GM18868 (cell line): ENCODE measurements at regions not wholly inside any gene's neighbourhood (a gene's known extent, or its start where the extent isn't known, plus 50 kb on each side); places are given as distances from the start of the nearest gene placed in this dataset.

Experiments used
- ATAC-seq: cut with Tn5 transposase; IDR thresholded peaks from one replicate; pipeline ENCODE4 v1.9.1; 2021; ENCODE audit warnings: mild to moderate bottlenecking, moderate library complexity; ENCODE audit not compliant: unreplicated experiment

- ATAC-seq = no peak
Observed at GRCh38 chr9:86703346-86703745, 244.0 kb downstream of the GAS1 start.

DNA sequence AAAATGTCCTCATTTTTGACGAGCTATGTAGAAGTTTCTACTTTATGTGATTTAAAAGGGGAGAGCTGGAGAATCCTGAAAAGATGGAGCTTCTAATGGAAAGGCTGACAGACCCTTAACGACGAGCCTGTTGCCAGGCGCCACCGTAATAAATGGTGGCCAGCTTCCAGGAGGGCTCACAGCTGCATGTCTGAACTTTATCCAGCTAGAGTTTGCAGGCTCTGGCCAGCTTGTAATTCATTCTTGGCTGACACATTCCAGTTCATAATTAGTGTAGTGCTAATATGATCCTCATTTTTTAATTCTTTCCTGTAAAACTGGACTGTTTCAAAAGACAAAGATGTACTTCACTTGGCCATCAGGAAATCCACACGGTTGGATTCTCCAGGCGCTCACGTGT is 246.7 kb downstream of the GAS1 start:
- no peak for ATAC-seq

GRCh38 chr9:86697999-86698398 is 249.3 kb downstream of the GAS1 start:
- no peak for ATAC-seq

DNA sequence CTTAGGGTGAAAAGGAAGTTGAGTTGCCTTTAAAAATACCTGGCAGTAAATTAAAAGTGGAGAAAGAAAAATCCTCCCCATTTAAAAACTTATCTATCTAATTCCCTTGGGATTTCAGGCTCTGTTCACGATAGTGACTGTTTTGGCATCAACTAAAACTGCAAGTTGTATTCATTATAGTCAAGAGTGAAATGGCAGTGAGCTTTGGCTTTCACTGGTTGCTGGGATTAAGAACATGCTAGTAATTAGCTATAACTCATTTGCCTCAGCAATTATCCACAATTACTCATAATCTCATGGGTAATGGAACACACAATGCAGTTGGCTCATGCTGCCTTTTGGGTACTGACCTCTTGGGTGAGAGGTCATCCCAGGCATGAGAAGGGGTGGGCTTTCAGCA is 250.1 kb downstream of the GAS1 start:
- no peak for ATAC-seq

- ATAC-seq = no peak
Observed at GRCh38 chr9:86695910-86696424, 251.3 kb downstream of the GAS1 start.

- ATAC-seq = no peak
Observed at GRCh38 chr9:86690034-86690433, 257.3 kb downstream of the GAS1 start.

GRCh38 chr9:86687788-86688187 is 259.5 kb downstream of the GAS1 start:
- ATAC-seq = no peak

GRCh38 chr9:86685556-86685955 is 261.8 kb downstream of the GAS1 start:
- ATAC-seq = no peak

GRCh38 chr9:86684148-86684547 is 263.2 kb downstream of the GAS1 start:
- ATAC-seq = no peak

DNA sequence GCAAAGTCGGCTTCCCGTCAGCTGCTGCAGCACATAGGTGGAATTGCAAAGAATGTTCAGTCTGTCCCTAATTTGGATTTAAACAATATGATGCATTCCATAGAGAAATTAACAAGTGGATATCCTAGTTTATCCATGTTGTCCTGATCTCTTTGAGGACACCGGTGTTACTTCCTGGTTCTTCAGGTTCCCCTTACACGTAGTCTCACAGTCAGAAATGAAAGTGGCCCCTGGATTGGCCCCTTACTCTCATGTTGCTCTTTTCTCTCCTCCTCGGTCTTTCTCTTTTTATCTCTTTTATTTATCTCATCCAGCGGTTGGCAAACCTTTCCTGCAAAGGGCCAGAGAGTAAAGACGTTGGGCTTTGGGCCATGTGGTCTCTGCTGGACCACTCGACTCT is 265.1 kb downstream of the GAS1 start:
- no peak for ATAC-seq

- ATAC-seq = no peak
Observed at GRCh38 chr9:86679909-86680308, 267.4 kb downstream of the GAS1 start.

DNA sequence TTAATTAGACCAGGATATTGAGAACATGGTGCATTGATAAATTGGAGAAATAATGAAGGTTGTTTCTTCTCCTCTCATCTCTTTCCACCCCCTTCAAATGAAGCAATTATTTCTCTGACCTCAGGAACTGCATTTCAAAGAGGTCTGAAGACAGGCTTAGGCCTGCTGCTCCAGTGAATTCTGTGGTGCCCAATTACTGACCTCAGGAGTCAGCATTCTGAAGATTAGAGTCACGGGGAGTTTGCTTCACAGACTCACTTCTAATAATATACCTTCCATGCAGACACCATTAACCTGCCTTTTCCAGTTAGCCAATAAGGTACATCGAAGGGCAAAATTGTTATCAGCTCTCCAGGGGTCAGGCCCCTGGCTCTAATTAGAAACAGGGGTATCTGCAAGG is 270.9 kb downstream of the GAS1 start:
- ATAC-seq = no peak

- ATAC-seq = no peak
Observed at GRCh38 chr9:86675805-86676204, 271.5 kb downstream of the GAS1 start.

- ATAC-seq = no peak
Observed at GRCh38 chr9:86674487-86674886, 272.8 kb downstream of the GAS1 start.

- ATAC-seq = no peak
Observed at GRCh38 chr9:86672966-86673365, 274.3 kb downstream of the GAS1 start.

DNA sequence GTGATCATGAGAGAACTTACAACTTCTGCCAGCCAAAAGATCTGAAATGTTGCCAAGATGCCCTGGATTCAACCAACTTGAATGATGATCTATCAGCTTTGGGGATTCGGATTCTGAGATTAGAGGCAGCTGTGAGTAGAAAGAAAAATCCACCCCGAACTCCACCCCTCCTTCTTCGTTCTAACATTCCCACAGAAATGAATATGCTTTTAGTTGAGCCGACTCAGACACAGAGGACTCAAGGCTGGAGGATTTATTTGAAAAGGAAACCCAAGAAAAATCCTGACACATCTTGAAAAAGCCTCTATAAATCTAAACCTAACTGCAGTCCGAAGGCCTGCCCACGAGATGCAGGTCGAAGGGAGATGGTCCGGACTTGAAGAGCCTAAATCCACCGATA is 275.0 kb downstream of the GAS1 start:
- ATAC-seq = no peak

- ATAC-seq = no peak
Observed at GRCh38 chr9:86671018-86671417, 276.3 kb downstream of the GAS1 start.

GRCh38 chr9:86670536-86670935 is 276.8 kb downstream of the GAS1 start:
- ATAC-seq = no peak

DNA sequence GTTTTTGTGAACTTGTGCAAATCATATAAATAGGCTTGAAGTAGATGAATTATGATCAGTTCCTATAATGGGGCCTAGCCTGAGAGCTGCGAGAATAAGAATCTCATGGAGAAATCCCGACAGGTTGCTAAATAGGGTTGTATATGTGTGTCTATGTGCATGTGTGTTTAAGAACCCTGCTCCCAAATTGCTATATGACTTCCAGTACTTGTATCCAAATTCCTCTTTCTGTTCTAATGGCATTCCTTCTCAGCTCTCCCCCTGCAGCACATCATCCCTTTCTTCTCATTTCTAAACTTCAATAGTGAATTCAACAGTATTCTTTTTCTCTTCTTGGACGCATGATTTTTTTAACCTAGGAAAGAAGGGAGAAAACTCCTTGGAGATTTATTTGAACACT is 277.2 kb downstream of the GAS1 start:
- no peak for ATAC-seq

- no peak for ATAC-seq
Observed at GRCh38 chr9:86669422-86669821, 277.9 kb downstream of the GAS1 start.

DNA sequence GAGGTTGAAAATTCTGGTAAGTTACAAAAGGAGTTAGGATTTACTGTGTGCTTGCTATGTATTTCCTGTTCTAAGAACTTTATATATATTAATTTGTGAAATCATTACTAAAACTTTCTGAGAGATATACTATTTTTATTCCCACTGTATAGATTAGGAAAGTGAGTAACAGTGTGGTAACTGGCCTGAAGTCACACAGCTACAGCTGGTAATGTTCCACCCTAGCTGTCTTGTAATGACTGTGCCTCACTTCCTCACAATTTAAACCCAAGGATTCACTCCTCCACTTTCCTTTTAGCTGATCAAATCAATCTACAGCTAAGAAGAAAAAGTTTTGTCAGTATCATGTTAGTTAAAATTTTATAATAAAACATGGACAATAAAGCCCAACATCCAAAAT is 278.8 kb downstream of the GAS1 start:
- ATAC-seq = no peak

DNA sequence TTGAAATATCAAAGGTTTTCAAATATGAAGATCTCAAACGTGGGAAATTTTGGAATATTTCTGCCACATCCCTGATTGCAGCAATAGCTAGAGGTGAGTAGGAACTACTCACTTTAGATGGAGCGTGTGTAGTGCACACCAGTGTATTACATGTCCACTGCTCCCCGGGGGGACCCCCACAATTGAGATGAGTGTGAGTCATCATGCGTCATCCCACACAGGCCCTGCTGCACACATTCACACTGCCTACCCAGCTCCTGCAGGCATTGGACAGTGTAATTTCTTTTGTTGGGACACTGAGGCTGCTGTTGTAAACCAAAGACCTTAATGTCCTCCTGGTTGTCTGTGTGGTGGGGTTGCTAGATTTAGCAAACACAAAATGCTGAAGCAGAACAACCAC is 280.0 kb downstream of the GAS1 start:
- ATAC-seq = no peak

GRCh38 chr9:86665416-86665815 is 281.9 kb downstream of the GAS1 start:
- ATAC-seq = no peak

DNA sequence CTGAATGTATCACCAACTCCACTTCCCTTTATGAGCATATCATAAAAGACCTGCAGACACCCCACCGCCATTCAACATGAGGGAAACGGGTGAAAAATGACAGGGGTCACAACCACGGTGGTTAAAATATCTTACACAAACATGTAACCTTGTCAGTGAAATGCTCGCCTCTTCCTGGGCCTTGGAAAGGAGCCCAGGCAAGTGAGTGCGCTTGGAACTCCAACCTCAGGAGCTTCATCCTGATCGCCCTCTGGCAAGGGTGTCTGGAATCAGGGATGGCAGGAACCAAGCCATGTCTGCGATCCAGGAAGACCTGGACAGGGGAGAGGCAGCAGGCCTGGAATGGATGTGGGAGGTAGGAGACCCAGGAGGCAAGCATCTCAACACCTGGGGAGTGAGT is 282.7 kb downstream of the GAS1 start:
- ATAC-seq = no peak
